ENCODE measurements at regions not wholly inside any gene's neighbourhood (a gene's known extent, or its start where the extent isn't known, plus 50 kb on each side); places are given as distances from the start of the nearest gene placed in this dataset.

- SMC1A ChIA-PET (ENCODE audit: uncharacterized antibody, unreplicated experiment): no interaction called here
- intact Hi-C loops (cut with micrococcal nuclease; ENCODE audit: unreplicated experiment) (no loop called here), in situ Hi-C loops (cut with MboI) (no loop called here)
- H3K9me3 ChIP-seq (replicated peaks; ENCODE audit: control insufficient read depth, insufficient read depth, low read length): no peaks in the 10 kb centered on the region
- CTCF ChIA-PET: no interaction called here
- no TSS peak for BruUV-seq (replicated peaks)
- H3K36me3 ChIP-seq (ENCODE audit: control insufficient read depth in 2 of 2, insufficient read depth in 2 of 2, low read length in 1 of 2): no peaks in the 10 kb centered on the region
- H3K79me2 ChIP-seq (ENCODE audit: control insufficient read depth, insufficient read depth, low read length): no peaks in the 10 kb centered on the region
- FAIRE-seq (no peak), ATAC-seq (no peak), DNase-seq (ENCODE audit: low read depth, low spot score) (no peak)
- H3K4me1 ChIP-seq (ENCODE audit: control insufficient read depth, insufficient read depth, low read length): no peaks in the 10 kb centered on the region
- no peaks in the 10 kb centered on the region for H4K20me1 ChIP-seq (ENCODE audit: control insufficient read depth, insufficient read depth)
- TF ChIP-seq HDAC2 (IDR thresholded peaks at IDR 0.05): no peak
- TF ChIP-seq ZBED1 (IDR thresholded peaks at IDR 0.05; ENCODE audit: borderline replicate concordance): no peak
- TF ChIP-seq CBX5 (IDR thresholded peaks at IDR 0.05; ENCODE audit: low read depth): no peak
- no peak for TF ChIP-seq BCL11A (IDR thresholded peaks at IDR 0.05; ENCODE audit: low read depth, low read length)
- no peak for TF ChIP-seq YY1 (IDR thresholded peaks at IDR 0.05; ENCODE audit: low read depth, low read length)
- TF ChIP-seq NR2C2 (IDR thresholded peaks at IDR 0.05; ENCODE audit: borderline replicate concordance, control insufficient read depth, insufficient read length, low read depth): no peak
- no peak for TF ChIP-seq BCLAF1 (IDR thresholded peaks at IDR 0.05)
- no peak for TF ChIP-seq CUX1 (IDR thresholded peaks at IDR 0.05; ENCODE audit: insufficient replicate concordance, low read depth, low read length)
- TF ChIP-seq CHD1 (IDR thresholded peaks at IDR 0.05; ENCODE audit: low read depth, low read length): no peak
- TF ChIP-seq FOS (IDR thresholded peaks at IDR 0.05; ENCODE audit: borderline replicate concordance, extremely low read depth, insufficient read length): no peak
- POLR2A ChIA-PET: no interaction called here
- no peak overlapping the region for H3K9ac ChIP-seq (ENCODE audit: control insufficient read depth, insufficient read depth, low read length)
- H3K4me2 ChIP-seq (ENCODE audit: control insufficient read depth, insufficient read depth): no peak overlapping the region
- RAD21 ChIA-PET (ENCODE audit: unreplicated experiment): no interaction called here
- H3K27ac ChIP-seq (ENCODE audit: control insufficient read depth, insufficient read depth): no peak overlapping the region
- H3K27me3 ChIP-seq (replicated peaks in 1 of 2; ENCODE audit: control insufficient read depth in 2 of 2, insufficient read depth in 2 of 2, low read length in 1 of 2): no peaks in the 10 kb centered on the region
- no peak overlapping the region for H2AFZ ChIP-seq (ENCODE audit: control insufficient read depth, low read depth, low read length)
- H3K4me3 ChIP-seq: no peak overlapping the region
Observed at GRCh38 chr7:79590916-79591623, 137.6 kb upstream of the MAGI2 start.
